ENCODE measurements at regions not wholly inside any gene's neighbourhood (a gene's known extent, or its start where the extent isn't known, plus 50 kb on each side); places are given as distances from the start of the nearest gene placed in this dataset.

DNA sequence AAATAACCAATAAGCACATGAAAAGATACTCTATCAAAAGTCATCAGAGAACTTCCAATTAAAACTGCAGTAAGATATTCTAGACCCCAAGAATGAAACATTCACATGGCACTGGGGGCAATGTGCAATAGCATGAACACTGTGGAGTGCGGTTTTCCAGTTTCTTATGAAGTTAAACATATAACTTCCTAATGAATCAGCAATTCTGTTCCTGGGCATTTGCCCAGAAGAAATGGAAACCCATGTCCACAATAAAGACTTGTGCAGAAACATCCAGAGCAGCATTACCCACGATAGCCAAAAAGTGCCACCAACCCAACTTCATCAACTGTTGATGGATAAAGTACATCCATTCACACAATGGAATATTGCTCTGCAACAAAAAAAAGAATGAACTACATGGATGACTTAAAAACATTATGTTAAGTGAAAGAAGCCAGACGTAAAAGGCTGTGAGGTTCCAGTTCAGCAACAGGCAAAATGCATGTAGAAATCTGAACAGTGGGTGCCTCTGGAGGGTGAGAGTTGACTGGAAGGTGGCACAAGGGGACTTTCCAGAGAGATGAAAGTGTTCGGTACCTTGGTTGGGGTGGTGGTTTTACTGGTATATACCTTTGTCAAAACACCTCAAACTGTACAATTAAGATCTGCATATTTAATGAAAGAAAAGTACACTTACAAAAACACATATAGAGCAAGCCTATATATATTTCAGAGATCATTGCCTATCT, 207.2 kb upstream of the ECI2 start:
- H3K9me3 ChIP-seq: no peaks in the 10 kb centered on the region
- H3K4me1 ChIP-seq: no peaks in the 10 kb centered on the region
- no peaks in the 10 kb centered on the region for H3K27me3 ChIP-seq (ENCODE audit: low read depth)
- H3K4me3 ChIP-seq: no peak overlapping the region
- TF ChIP-seq, protein P1, sequence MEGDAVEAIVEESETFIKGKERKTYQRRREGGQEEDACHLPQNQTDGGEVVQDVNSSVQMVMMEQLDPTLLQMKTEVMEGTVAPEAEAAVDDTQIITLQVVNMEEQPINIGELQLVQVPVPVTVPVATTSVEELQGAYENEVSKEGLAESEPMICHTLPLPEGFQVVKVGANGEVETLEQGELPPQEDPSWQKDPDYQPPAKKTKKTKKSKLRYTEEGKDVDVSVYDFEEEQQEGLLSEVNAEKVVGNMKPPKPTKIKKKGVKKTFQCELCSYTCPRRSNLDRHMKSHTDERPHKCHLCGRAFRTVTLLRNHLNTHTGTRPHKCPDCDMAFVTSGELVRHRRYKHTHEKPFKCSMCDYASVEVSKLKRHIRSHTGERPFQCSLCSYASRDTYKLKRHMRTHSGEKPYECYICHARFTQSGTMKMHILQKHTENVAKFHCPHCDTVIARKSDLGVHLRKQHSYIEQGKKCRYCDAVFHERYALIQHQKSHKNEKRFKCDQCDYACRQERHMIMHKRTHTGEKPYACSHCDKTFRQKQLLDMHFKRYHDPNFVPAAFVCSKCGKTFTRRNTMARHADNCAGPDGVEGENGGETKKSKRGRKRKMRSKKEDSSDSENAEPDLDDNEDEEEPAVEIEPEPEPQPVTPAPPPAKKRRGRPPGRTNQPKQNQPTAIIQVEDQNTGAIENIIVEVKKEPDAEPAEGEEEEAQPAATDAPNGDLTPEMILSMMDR (IDR thresholded peaks at IDR 0.05): no peak
- ATAC-seq (no peak), DNase-seq (no peak)
- H3K27ac ChIP-seq: no peak overlapping the region
- intact Hi-C loops (cut with DNase I): no loop called here
- no peaks in the 10 kb centered on the region for H3K36me3 ChIP-seq

DNA sequence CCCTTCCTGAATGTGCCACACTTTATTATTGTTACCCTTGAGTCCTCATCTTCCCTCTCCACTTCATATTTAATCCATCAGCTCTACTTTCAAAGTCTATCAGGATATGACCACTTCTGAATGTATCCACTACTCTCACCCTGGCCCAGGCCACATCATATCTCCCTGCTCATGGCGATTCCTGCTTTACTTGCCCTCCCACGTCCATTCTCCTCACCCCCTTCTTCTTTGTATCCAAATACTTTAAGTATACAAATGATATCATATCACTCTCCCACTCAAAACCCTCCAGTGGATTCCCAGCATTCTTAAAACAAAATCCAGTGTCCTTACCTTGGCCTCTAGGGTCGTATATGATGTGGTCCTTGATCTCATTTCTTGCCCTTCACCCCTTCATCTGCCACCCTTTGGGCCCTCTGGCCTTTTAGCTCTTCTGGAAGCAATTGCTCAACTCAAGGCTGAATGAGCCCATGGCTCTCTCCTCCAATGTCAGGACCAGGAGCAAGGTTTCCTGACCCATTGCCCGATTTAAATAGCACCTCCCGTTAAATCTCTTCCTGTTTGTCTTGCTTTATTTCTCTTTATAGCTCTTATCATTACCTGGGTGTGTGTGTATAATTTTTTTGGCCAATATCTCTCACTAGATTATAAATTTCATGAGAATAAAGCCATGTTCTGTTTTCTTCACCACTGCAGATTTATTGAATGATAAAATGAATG, 205.9 kb upstream of the ECI2 start:
- H3K27me3 ChIP-seq (ENCODE audit: low read depth): no peaks in the 10 kb centered on the region
- intact Hi-C loops (cut with DNase I): no loop called here
- TF ChIP-seq, protein P1 (IDR thresholded peaks at IDR 0.05): no peak
- DNase-seq (no peak), ATAC-seq (no peak)
- H3K9me3 ChIP-seq: no peaks in the 10 kb centered on the region
- no peak overlapping the region for H3K27ac ChIP-seq
- no peak overlapping the region for H3K4me3 ChIP-seq
- no peaks in the 10 kb centered on the region for H3K36me3 ChIP-seq
- H3K4me1 ChIP-seq: no peaks in the 10 kb centered on the region

DNA sequence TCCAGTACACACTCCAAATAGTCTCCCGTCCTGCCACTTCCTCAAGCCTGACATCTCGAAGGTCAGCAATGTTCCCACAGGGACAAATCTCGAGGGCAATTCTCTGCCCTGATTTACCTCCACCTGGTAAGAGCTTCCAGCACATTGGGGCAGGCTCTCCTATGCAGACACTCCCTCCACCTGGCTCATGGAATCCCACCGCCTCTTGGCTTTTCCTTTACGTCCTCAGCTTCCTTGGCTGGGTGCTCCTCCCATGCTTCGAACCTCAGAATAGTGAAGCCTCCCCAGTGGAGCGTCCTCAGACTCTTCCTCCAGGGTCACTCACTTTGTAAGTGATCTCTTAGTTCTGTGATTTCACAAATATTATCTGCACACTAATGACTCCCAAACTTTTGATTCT, 205.2 kb upstream of the ECI2 start:
- Histone ChIP-seq H3K9me3 (no peaks in the 10 kb centered on the region), H3K4me1 (no peaks in the 10 kb centered on the region), H3K27me3 (ENCODE audit: low read depth) (no peaks in the 10 kb centered on the region), H3K27ac (no peak overlapping the region), H3K4me3 (no peak overlapping the region), H3K36me3 (no peaks in the 10 kb centered on the region)
- intact Hi-C loops (cut with DNase I): no loop called here
- ATAC-seq: no peak
- TF ChIP-seq, protein P1 (IDR thresholded peaks at IDR 0.05): no peak
- no peak for DNase-seq

DNA sequence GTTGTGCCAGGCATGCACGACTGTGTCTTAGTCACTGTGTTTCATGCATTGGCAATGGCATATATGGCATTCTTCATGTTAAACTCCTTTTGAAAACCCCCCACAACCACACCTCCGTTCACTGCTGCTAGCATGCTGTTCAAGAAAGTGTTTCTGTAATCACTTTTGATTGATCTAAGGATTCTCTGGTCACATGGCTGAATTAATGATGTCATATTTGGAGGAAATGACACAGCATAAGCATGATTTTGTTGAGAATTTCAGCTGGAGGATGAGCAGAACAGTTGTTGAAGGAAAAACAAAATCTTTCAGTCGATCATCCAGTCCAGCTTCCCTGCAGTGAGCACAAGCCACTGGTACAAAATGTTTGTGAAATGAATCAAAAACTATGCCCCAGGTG, 203.5 kb upstream of the ECI2 start:
- Histone ChIP-seq H3K4me3 (no peak overlapping the region), H3K4me1 (no peaks in the 10 kb centered on the region), H3K27ac (no peak overlapping the region), H3K27me3 (ENCODE audit: low read depth) (no peaks in the 10 kb centered on the region), H3K9me3 (no peaks in the 10 kb centered on the region), H3K36me3 (no peaks in the 10 kb centered on the region)
- DNase-seq: no peak
- TF ChIP-seq, protein P1 (IDR thresholded peaks at IDR 0.05): no peak
- no peak for ATAC-seq
- intact Hi-C loops (cut with DNase I): no loop called here

DNA sequence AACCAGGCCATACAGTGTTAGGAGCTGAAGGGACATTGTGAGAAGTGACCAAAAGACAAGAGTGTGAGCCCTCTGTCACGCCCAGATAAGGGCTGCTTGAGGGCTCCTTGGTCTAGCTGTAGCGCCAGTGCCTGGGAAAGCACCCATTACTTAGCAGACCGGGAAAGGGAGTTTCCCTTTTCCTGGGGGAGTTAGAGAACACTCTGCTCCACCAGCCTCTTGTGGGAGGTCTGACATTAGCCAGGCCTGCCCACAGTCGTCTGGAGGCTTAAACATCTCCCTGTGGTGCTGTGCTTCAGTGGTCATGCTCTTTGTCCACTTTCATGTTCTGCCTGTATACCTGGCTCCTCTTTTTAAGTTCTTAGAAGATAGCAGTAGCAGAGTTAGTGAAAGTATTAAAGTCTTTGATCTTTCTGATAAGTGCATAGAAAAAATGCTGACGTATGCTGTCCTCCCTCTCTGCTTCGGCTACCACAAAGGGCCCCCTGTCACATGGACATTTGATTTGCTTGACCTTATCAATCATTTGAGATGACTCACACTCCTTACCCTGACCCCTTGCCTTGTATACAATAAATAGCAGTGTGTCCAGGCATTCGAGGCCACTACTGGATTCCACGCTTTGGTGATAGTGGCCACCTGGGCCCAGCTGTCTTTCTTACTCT, 201.5 kb upstream of the ECI2 start:
- Histone ChIP-seq H3K36me3 (no peaks in the 10 kb centered on the region), H3K27me3 (ENCODE audit: low read depth) (no peaks in the 10 kb centered on the region), H3K9me3 (no peaks in the 10 kb centered on the region), H3K4me1 (no peaks in the 10 kb centered on the region), H3K4me3 (no peak overlapping the region), H3K27ac (no peak overlapping the region)
- DNase-seq: no peak
- ATAC-seq: no peak
- intact Hi-C loops (cut with DNase I): no loop called here
- TF ChIP-seq, protein P1 (IDR thresholded peaks at IDR 0.05): no peak
